NB4 (cell line): ENCODE measurements at regions not wholly inside any gene's neighbourhood (a gene's known extent, or its start where the extent isn't known, plus 50 kb on each side); places are given as distances from the start of the nearest gene placed in this dataset.

Experiments
- DNase-seq: peaks from one replicate; pipeline ENCODE4 v3.0.0; 2010; ENCODE audit warnings: low read depth
- H3K4me3 ChIP-seq: one replicate; pipeline ENCODE4 v1.5.1; 2011; ENCODE audit warnings: mild to moderate bottlenecking, low read depth, low read length, moderate library complexity
- CTCF ChIP-seq: IDR thresholded peaks from one replicate; pipeline ENCODE4 v1.5.1; 2012; ENCODE audit warnings: low read depth, low read length
- MYC ChIP-seq: IDR thresholded peaks from 2 replicates; pipeline ENCODE4 v1.6.1; 2011; ENCODE audit warnings: low read depth, low read length
- POLR2A ChIP-seq: IDR thresholded peaks from 2 replicates; pipeline ENCODE4 v1.6.1; 2011; ENCODE audit warnings: mild to moderate bottlenecking; ENCODE audit not compliant: insufficient read length; ENCODE audit errors: extremely low read depth
- TF ChIP-seq, protein P1 (sequence below): IDR thresholded peaks from 2 replicates; pipeline ENCODE4 v1.6.1; 2011; ENCODE audit warnings: low read depth, low read length

DNA sequence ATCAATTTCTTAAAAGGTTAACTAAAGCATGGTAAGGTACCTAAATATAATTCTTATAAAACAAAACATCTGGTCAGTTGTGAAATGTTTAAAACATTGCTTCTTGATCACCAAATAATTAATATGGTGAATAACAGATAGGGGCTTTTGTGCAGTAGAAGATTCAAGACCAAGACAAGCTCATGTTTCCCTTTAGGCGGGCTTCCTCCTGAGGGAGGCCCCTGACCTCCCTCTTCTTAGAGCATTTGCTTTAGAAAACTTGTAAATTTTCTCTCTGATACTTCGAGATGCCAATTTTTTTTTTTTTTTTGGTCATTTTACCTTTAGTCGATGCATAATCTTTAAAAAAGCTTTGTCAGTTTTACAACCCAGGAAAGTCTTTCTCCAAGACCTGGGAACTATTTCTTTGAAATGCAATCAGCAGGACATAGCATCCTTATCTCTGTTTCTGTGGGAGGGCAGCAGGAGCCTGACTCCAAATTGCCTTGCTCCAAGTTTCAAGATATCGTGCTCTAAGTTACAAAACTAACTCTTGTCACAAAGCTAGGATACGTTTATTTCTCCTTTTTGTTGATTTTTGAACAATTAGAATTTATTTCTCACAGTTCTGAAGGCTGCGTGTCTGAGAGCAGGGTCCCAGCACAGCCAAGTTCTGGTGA is 66.6 kb upstream of the BICD1 start:
- no peak for DNase-seq
- no peak overlapping the region for H3K4me3 ChIP-seq
- TF ChIP-seq MYC (no peak), CTCF (no peak), POLR2A (no peak)
- TF ChIP-seq, protein P1, sequence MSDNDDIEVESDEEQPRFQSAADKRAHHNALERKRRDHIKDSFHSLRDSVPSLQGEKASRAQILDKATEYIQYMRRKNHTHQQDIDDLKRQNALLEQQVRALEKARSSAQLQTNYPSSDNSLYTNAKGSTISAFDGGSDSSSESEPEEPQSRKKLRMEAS, result no peak

- no peak overlapping the region for H3K4me3 ChIP-seq
- no peak for TF ChIP-seq POLR2A
- no peak for TF ChIP-seq MYC
- TF ChIP-seq CTCF, result no peak
- TF ChIP-seq, protein P1, result no peak
- no peak for DNase-seq
Observed at GRCh38 chr12:32043928-32044549, 62.6 kb upstream of the BICD1 start.

- TF ChIP-seq MYC (no peak), POLR2A (no peak), CTCF (no peak)
- TF ChIP-seq, protein P1, result no peak
- DNase-seq, result no peak
- H3K4me3 ChIP-seq, result no peak overlapping the region
Observed at GRCh38 chr12:32047357-32048212, 59.1 kb upstream of the BICD1 start.

DNA sequence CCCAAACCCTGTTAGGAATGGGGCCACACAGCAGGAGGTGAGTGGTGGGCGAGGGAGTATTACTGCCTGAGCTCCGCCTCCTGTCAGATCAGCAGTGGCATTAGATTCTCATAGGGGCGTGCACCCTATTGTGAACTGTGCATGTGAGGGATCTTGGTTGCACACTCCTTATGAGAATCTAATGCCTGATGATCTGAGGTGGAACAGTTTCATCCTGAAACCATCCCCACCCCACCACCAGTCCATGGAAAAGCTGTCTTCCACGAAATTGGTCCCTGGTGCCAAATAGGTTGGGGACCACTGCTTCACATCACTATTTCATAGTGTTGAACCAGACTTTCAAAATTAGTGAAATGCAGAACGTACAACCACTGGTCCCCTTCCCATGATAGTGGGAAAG is 57.9 kb upstream of the BICD1 start:
- no peak overlapping the region for H3K4me3 ChIP-seq
- no peak for DNase-seq
- no peak for TF ChIP-seq MYC
- TF ChIP-seq, protein P1, result no peak

GRCh38 chr12:32049956-32050355 is 56.7 kb upstream of the BICD1 start:
- no peak overlapping the region for H3K4me3 ChIP-seq
- no peak for DNase-seq
- TF ChIP-seq MYC (no peak), POLR2A (no peak)

DNA sequence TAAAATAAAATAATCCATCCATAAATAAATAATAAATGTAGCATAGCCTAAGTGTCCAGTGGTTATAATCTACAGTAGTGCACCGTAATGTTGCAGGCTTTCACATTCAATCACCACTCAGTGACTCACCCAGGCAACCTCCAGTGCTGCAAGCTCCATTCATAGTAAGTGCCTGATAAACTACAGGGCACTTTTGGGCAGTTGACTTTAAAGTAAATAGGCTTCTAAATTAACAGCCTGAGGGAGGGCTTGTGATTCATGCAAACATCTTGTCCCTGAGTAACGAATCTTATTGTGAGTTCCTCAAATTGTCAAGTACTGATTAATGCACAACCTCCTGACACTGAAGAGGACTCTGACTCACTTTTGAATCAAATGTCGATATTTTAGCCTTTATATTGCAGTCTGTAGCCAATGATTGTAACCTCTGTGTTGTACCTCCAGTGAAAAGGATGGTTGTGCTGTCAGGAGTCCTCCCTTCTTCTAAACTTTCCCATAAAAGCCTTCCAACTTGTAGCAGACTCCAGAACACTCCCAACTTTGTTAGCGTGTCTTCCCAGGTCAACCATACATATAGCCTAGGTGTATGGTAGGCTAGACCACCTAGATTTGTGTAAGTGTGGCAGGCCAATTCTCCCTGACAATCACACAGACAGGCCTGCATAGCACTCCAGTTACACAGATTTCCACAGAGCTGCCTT is 55.0 kb upstream of the BICD1 start:
- TF ChIP-seq, protein P1, result no peak
- TF ChIP-seq CTCF (no peak), POLR2A (no peak)
- no peak overlapping the region for H3K4me3 ChIP-seq
- DNase-seq, result peak; percentile 62
